ENCODE measurements at regions not wholly inside any gene's neighbourhood (a gene's known extent, or its start where the extent isn't known, plus 50 kb on each side); places are given as distances from the start of the nearest gene placed in this dataset.

DNA sequence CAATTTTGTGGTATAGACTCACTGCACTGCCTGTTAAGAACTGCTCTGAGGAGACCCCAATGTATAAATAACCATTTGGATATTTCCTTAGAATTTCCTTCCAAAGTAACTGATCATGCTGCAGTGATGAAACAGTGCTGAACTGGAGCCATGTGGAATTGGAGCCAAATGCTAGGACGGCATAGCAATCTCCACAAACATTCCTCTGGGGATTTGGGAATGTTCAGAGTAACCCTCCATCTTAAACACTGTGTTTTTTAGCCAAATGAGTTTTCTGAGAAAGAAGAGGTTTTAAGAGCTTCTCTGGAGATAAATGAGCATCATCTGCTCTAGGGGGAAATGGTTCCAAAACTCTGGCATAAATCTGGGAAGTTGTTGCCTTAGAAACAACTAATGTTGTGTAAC is 98.2 kb downstream of the OLFM4 start:
- H2BK12ac ChIP-seq (ENCODE audit: insufficient read length, low read depth, low read length) = no peak overlapping the region
- H3K9me3 ChIP-seq (ENCODE audit: control insufficient read depth, low read depth, low read length) = no peaks in the 10 kb centered on the region
- no peak overlapping the region for H4K5ac ChIP-seq (ENCODE audit: insufficient read length, low read depth, low read length)
- no peaks in the 10 kb centered on the region for H3K27me3 ChIP-seq (ENCODE audit: insufficient read depth, low read length)
- H4K20me1 ChIP-seq (ENCODE audit: control insufficient read depth, insufficient read depth, insufficient read length) = no peaks in the 10 kb centered on the region
- no peak overlapping the region for H2BK15ac ChIP-seq (ENCODE audit: low read depth, low read length)
- no peak overlapping the region for H3K18ac ChIP-seq (ENCODE audit: insufficient read length, low read depth, low read length)
- peaks cover 12 to 14% of the 10 kb centered on the region in 2 experiments for H3K4me1 Mint-ChIP-seq
- H3K79me2 ChIP-seq (ENCODE audit: insufficient read depth, low read length) = no peaks in the 10 kb centered on the region
- no peak overlapping the region for H2AFZ ChIP-seq (ENCODE audit: low read length)
- H3K36me3 Mint-ChIP-seq (ENCODE audit: insufficient read depth in 1 of 3, low read depth in 3 of 3) = peaks cover 0 to 4% (median 2%) of the 10 kb centered on the region in 3 experiments; a peak in 1 of 7 replicates
- no peaks in the 10 kb centered on the region for H3K27me3 Mint-ChIP-seq (ENCODE audit: low read depth)
- H3K14ac ChIP-seq (ENCODE audit: insufficient read depth, low read length) = no peak overlapping the region
- no peak overlapping the region for H3K4me2 ChIP-seq (ENCODE audit: insufficient read depth, insufficient read length, low read length)
- H2BK5ac ChIP-seq (ENCODE audit: insufficient read length, low read length) = no peak overlapping the region
- no CpG with 5 or more reads among the region's 1 CpG for WGBS (ENCODE audit: extremely low coverage, insufficient read length, low lambda C conversion rate)
- H3K79me1 ChIP-seq (ENCODE audit: insufficient read depth, low read depth, low read length, poor library complexity, severe bottlenecking) = no peaks in the 10 kb centered on the region
- no peak overlapping the region for H3T11ph ChIP-seq (ENCODE audit: low read length)
- no peak overlapping the region for H2AK5ac ChIP-seq (ENCODE audit: insufficient read length, low read length)
- H2BK120ac ChIP-seq (ENCODE audit: low read depth, low read length, poor library complexity, severe bottlenecking) = no peak overlapping the region
- H3K23ac ChIP-seq (ENCODE audit: insufficient read length, low read depth, low read length) = no peak overlapping the region
- TF ChIP-seq, protein P1, sequence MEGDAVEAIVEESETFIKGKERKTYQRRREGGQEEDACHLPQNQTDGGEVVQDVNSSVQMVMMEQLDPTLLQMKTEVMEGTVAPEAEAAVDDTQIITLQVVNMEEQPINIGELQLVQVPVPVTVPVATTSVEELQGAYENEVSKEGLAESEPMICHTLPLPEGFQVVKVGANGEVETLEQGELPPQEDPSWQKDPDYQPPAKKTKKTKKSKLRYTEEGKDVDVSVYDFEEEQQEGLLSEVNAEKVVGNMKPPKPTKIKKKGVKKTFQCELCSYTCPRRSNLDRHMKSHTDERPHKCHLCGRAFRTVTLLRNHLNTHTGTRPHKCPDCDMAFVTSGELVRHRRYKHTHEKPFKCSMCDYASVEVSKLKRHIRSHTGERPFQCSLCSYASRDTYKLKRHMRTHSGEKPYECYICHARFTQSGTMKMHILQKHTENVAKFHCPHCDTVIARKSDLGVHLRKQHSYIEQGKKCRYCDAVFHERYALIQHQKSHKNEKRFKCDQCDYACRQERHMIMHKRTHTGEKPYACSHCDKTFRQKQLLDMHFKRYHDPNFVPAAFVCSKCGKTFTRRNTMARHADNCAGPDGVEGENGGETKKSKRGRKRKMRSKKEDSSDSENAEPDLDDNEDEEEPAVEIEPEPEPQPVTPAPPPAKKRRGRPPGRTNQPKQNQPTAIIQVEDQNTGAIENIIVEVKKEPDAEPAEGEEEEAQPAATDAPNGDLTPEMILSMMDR (conservative IDR thresholded peaks at IDR 0.05) = no peak
- H4K8ac ChIP-seq (replicated peaks; ENCODE audit: insufficient read length, low read depth, low read length) = no peak overlapping the region
- H3K23me2 ChIP-seq (ENCODE audit: insufficient read length, low read depth, low read length, poor library complexity, severe bottlenecking) = no peaks in the 10 kb centered on the region
- no peak overlapping the region for H3K4ac ChIP-seq (ENCODE audit: low read depth, low read length)
- H2BK20ac ChIP-seq (ENCODE audit: low read depth, low read length, poor library complexity, severe bottlenecking) = no peak overlapping the region
- no peak overlapping the region for H4K91ac ChIP-seq (ENCODE audit: insufficient read length, low read depth, low read length)
- peaks cover 0 to 2% of the 10 kb centered on the region in 2 experiments; a peak in 2 of 5 replicates for H3K9me3 Mint-ChIP-seq
- H3K4me3 Mint-ChIP-seq = no peak overlapping the region
- no peak overlapping the region for H3K27ac Mint-ChIP-seq
- no peaks in the 10 kb centered on the region; the same call in 1 of the 2 replicates for H3K4me1 ChIP-seq (ENCODE audit: insufficient read depth, low read length)
- H3K9ac ChIP-seq (ENCODE audit: extremely low read depth, insufficient read length, low read length) = no peak overlapping the region
- no peak overlapping the region for H3K27ac ChIP-seq (ENCODE audit: insufficient read length, low read depth, low read length)
- no peak for DNase-seq
- H3K56ac ChIP-seq (ENCODE audit: insufficient read length, low read depth, low read length) = no peak overlapping the region

All from H9 (cell line).